ENCODE measurements at regions not wholly inside any gene's neighbourhood (a gene's known extent, or its start where the extent isn't known, plus 50 kb on each side); places are given as distances from the start of the nearest gene placed in this dataset.

GRCh38 chr10:29144126-29144525 is 144.7 kb upstream of the LYZL1 start:
- intact Hi-C loops (cut with micrococcal nuclease): no loop called here
- DNase-seq (no peak), ATAC-seq (no peak)

- intact Hi-C loops (cut with micrococcal nuclease): no loop called here
- DNase-seq (no peak), ATAC-seq (no peak)
Measured at GRCh38 chr10:29146311-29147100, 142.4 kb upstream of the LYZL1 start.

GRCh38 chr10:29150010-29150409 is 138.9 kb upstream of the LYZL1 start:
- ATAC-seq: peak; percentile 98
- intact Hi-C loops (cut with micrococcal nuclease): no loop called here
- DNase-seq: peak; percentile 45

- DNase-seq (no peak), ATAC-seq (no peak)
- intact Hi-C loops (cut with micrococcal nuclease): no loop called here
Measured at GRCh38 chr10:29151005-29151404, 137.9 kb upstream of the LYZL1 start.

- ATAC-seq: no peak
- intact Hi-C loops (cut with micrococcal nuclease): no loop called here
- no peak for DNase-seq
Measured at GRCh38 chr10:29157321-29157720, 131.5 kb upstream of the LYZL1 start.

GRCh38 chr10:29158066-29158465 is 130.8 kb upstream of the LYZL1 start:
- ATAC-seq (no peak), DNase-seq (no peak)
- intact Hi-C loops (cut with micrococcal nuclease): no loop called here

- intact Hi-C loops (cut with micrococcal nuclease): no loop called here
- ATAC-seq (no peak), DNase-seq (no peak)
Measured at GRCh38 chr10:29160150-29160617, 128.7 kb upstream of the LYZL1 start.

GRCh38 chr10:29163746-29164145 is 125.1 kb upstream of the LYZL1 start:
- no peak for DNase-seq
- intact Hi-C loops (cut with micrococcal nuclease): no loop called here
- peak; percentile 38 for ATAC-seq

GRCh38 chr10:29166713-29167112 is 122.2 kb upstream of the LYZL1 start:
- DNase-seq: no peak
- ATAC-seq: no peak
- intact Hi-C loops (cut with micrococcal nuclease): no loop called here

- DNase-seq (no peak), ATAC-seq (no peak)
- intact Hi-C loops (cut with micrococcal nuclease): no loop called here
Measured at GRCh38 chr10:29169021-29169420, 119.8 kb upstream of the LYZL1 start.

GRCh38 chr10:29171717-29172116 is 117.2 kb upstream of the LYZL1 start:
- ATAC-seq (no peak), DNase-seq (no peak)
- intact Hi-C loops (cut with micrococcal nuclease): no loop called here

- ATAC-seq: no peak
- intact Hi-C loops (cut with micrococcal nuclease): no loop called here
- no peak for DNase-seq
Measured at GRCh38 chr10:29174389-29174788, 114.5 kb upstream of the LYZL1 start.

GRCh38 chr10:29176845-29177832 is 111.7 kb upstream of the LYZL1 start:
- intact Hi-C loops (cut with micrococcal nuclease): no loop called here
- DNase-seq: no peak
- ATAC-seq: no peak

GRCh38 chr10:29181936-29182335 is 106.9 kb upstream of the LYZL1 start:
- ATAC-seq: no peak
- intact Hi-C loops (cut with micrococcal nuclease): no loop called here
- DNase-seq: no peak

- intact Hi-C loops (cut with micrococcal nuclease): no loop called here
Measured at GRCh38 chr10:29183301-29183945, 105.4 kb upstream of the LYZL1 start.

GRCh38 chr10:29184205-29185000 is 104.5 kb upstream of the LYZL1 start:
- ATAC-seq: no peak
- no peak for DNase-seq
- intact Hi-C loops (cut with micrococcal nuclease): no loop called here

More at GRCh38 chr10:29183301-29183945, 105.4 kb upstream of the LYZL1 start:
- ATAC-seq: no peak
- no peak for DNase-seq

GRCh38 chr10:29185050-29185449 is 103.8 kb upstream of the LYZL1 start:
- no peak for ATAC-seq
- intact Hi-C loops (cut with micrococcal nuclease): no loop called here
- DNase-seq: no peak

GRCh38 chr10:29186221-29186620 is 102.6 kb upstream of the LYZL1 start:
- DNase-seq: no peak

GRCh38 chr10:29189256-29189655 is 99.6 kb upstream of the LYZL1 start:
- DNase-seq (no peak), ATAC-seq (peak; percentile 71)
- intact Hi-C loops (cut with micrococcal nuclease): no loop called here

More at GRCh38 chr10:29186221-29186620, 102.6 kb upstream of the LYZL1 start:
- intact Hi-C loops (cut with micrococcal nuclease): no loop called here
- ATAC-seq: no peak
